HEK293T (cell line): ENCODE measurements at regions not wholly inside any gene's neighbourhood (a gene's known extent, or its start where the extent isn't known, plus 50 kb on each side); places are given as distances from the start of the nearest gene placed in this dataset.

Source experiments
- ARNT ChIP-seq: fragments of 450-650 bp; IDR thresholded peaks from 2 replicates; pipeline ENCODE4 v1.6.1; 2017; ENCODE audit warnings: mild to moderate bottlenecking
- BHLHE40 ChIP-seq: fragments of 450-650 bp; IDR thresholded peaks from 2 replicates; pipeline ENCODE4 v1.6.1; 2016; ENCODE audit warnings: mild to moderate bottlenecking, moderate library complexity, borderline replicate concordance
- CTBP1 ChIP-seq: fragments of 450-650 bp; IDR thresholded peaks from 2 replicates; pipeline ENCODE4 v1.6.1; 2016; ENCODE audit warnings: borderline replicate concordance

DNA sequence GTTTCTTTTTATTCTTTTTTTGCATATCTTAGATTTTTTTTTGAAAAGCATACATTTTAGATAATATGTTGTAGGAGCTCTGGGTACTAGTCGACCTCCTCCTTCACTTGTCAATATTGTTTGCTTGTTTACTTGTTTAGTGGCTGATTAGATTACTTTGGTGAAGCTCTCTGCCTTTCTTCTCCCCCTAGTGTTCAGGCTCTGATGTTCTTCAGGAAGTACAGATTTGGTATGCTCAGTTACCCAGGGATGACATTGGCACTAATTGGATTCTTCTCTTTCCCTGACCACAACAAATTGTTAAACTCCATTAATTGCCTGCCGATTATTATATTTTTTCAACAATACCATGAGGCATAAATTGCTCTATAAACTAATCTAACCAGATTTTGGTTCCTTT, 491.2 kb downstream of the SUCLG1 start:
- TF ChIP-seq CTBP1, result no peak
- TF ChIP-seq ARNT, result no peak
- no peak for TF ChIP-seq BHLHE40
